22Rv1 (cell line): ENCODE measurements at regions not wholly inside any gene's neighbourhood (a gene's known extent, or its start where the extent isn't known, plus 50 kb on each side); places are given as distances from the start of the nearest gene placed in this dataset.
"Not testable (repeated sequence)": the region's sequence is repeated elsewhere in the genome, so short reads cannot be mapped to it uniquely, and the experiment has no call there.

Experiments
- H3K27ac ChIP-seq: fragments of 450-650 bp; 2 replicates; pipeline ENCODE4 v1.5.1; 2017
- CTCF ChIP-seq: fragments of 450-650 bp; IDR thresholded peaks from 2 replicates; pipeline ENCODE4 v1.5.1; 2017; ENCODE audit warnings: mild to moderate bottlenecking
- ZFX ChIP-seq: fragments of 450-650 bp; IDR thresholded peaks from 2 replicates; pipeline ENCODE4 v1.6.1; 2017; ENCODE audit warnings: antibody characterized with exemption, borderline replicate concordance

- no peak overlapping the region for H3K27ac ChIP-seq
- no peak for TF ChIP-seq ZFX
Observed at GRCh38 chr3:8303466-8303865, 198.2 kb upstream of the LMCD1 start.

- H3K27ac ChIP-seq = no peak overlapping the region
- TF ChIP-seq ZFX (no peak), CTCF (no peak)
Observed at GRCh38 chr3:8305371-8305770, 196.3 kb upstream of the LMCD1 start.

GRCh38 chr3:8307545-8308110 is 194.0 kb upstream of the LMCD1 start:
- TF ChIP-seq ZFX (no peak), CTCF (no peak)
- no peak overlapping the region for H3K27ac ChIP-seq

GRCh38 chr3:8311321-8311720 is 190.3 kb upstream of the LMCD1 start:
- TF ChIP-seq ZFX = no peak
- no peak for TF ChIP-seq CTCF
- H3K27ac ChIP-seq = no peak overlapping the region

GRCh38 chr3:8312685-8313084 is 188.9 kb upstream of the LMCD1 start:
- no peak overlapping the region for H3K27ac ChIP-seq

GRCh38 chr3:8313560-8314267 is 187.9 kb upstream of the LMCD1 start:
- no peak overlapping the region for H3K27ac ChIP-seq
- TF ChIP-seq ZFX = no peak
- no peak for TF ChIP-seq CTCF

More at GRCh38 chr3:8312685-8313084, 188.9 kb upstream of the LMCD1 start:
- no peak for TF ChIP-seq CTCF
- no peak for TF ChIP-seq ZFX

GRCh38 chr3:8315526-8315925 is 186.1 kb upstream of the LMCD1 start:
- not testable (repeated sequence) for H3K27ac ChIP-seq

- H3K27ac ChIP-seq = no peak overlapping the region
- TF ChIP-seq ZFX = no peak
- no peak for TF ChIP-seq CTCF
Observed at GRCh38 chr3:8317661-8318649, 183.7 kb upstream of the LMCD1 start.
